Activated CD4-positive, alpha-beta T cell treated with anti-CD3 and anti-CD28 coated beads for 4 hours (primary cell): ENCODE measurements at regions not wholly inside any gene's neighbourhood (a gene's known extent, or its start where the extent isn't known, plus 50 kb on each side); places are given as distances from the start of the nearest gene placed in this dataset.

Experiments used
- DNase-seq, 2 donors: peaks; one replicate each; pipeline ENCODE4 v3.0.0-alpha.2; 2020

- no peak for DNase-seq
Observed at GRCh38 chr6:134866563-134866962, 83.3 kb downstream of the ALDH8A1 start.

- DNase-seq, result no peak
Observed at GRCh38 chr6:134864558-134864957, 85.3 kb downstream of the ALDH8A1 start.

GRCh38 chr6:134863763-134864510 is 86.0 kb downstream of the ALDH8A1 start:
- DNase-seq, result no peak

- DNase-seq, result no peak
Observed at GRCh38 chr6:134854366-134854765, 95.5 kb downstream of the ALDH8A1 start.

- DNase-seq, result no peak
Observed at GRCh38 chr6:134853111-134854055, 96.5 kb downstream of the ALDH8A1 start.

GRCh38 chr6:134851548-134851947 is 98.4 kb downstream of the ALDH8A1 start:
- no peak for DNase-seq

- DNase-seq, result no peak
Observed at GRCh38 chr6:134850721-134851305, 99.1 kb downstream of the ALDH8A1 start.

GRCh38 chr6:134849920-134850447 is 99.9 kb downstream of the ALDH8A1 start:
- no peak for DNase-seq

- no peak for DNase-seq
Observed at GRCh38 chr6:134848076-134848475, 101.8 kb downstream of the ALDH8A1 start.

GRCh38 chr6:134846865-134847264 is 103.0 kb downstream of the ALDH8A1 start:
- DNase-seq, result no peak

GRCh38 chr6:134846031-134846430 is 103.9 kb downstream of the ALDH8A1 start:
- no peak for DNase-seq

GRCh38 chr6:134844120-134844519 is 105.8 kb downstream of the ALDH8A1 start:
- no peak for DNase-seq

- DNase-seq, result no peak
Observed at GRCh38 chr6:134840086-134840867, 109.6 kb downstream of the ALDH8A1 start.

GRCh38 chr6:134835993-134836392 is 113.9 kb downstream of the ALDH8A1 start:
- DNase-seq, result no peak

- DNase-seq, result no peak
Observed at GRCh38 chr6:134830940-134831339, 119.0 kb downstream of the ALDH8A1 start.

- DNase-seq, result no peak
Observed at GRCh38 chr6:134830194-134830593, 119.7 kb downstream of the ALDH8A1 start.

GRCh38 chr6:134828641-134829040 is 121.3 kb downstream of the ALDH8A1 start:
- no peak for DNase-seq

- no peak for DNase-seq
Observed at GRCh38 chr6:134826889-134827737, 122.8 kb downstream of the ALDH8A1 start.

- DNase-seq, result no peak
Observed at GRCh38 chr6:134823710-134824034, 126.2 kb downstream of the ALDH8A1 start.

- DNase-seq, result peak; percentile 5 to 18
Observed at GRCh38 chr6:134822920-134823709, 126.8 kb downstream of the ALDH8A1 start.
